ENCODE measurements at regions not wholly inside any gene's neighbourhood (a gene's known extent, or its start where the extent isn't known, plus 50 kb on each side); places are given as distances from the start of the nearest gene placed in this dataset.

GRCh38 chr12:85642288-85642687 lies 193.9 kb downstream of the RASSF9 start:
- DNase-seq: no peak

- DNase-seq: no peak
Observed at GRCh38 chr12:85642808-85643207, 193.4 kb downstream of the RASSF9 start.

GRCh38 chr12:85644508-85644907 lies 191.7 kb downstream of the RASSF9 start:
- DNase-seq: no peak

- DNase-seq: no peak
Observed at GRCh38 chr12:85653731-85654455, 182.3 kb downstream of the RASSF9 start.

DNA sequence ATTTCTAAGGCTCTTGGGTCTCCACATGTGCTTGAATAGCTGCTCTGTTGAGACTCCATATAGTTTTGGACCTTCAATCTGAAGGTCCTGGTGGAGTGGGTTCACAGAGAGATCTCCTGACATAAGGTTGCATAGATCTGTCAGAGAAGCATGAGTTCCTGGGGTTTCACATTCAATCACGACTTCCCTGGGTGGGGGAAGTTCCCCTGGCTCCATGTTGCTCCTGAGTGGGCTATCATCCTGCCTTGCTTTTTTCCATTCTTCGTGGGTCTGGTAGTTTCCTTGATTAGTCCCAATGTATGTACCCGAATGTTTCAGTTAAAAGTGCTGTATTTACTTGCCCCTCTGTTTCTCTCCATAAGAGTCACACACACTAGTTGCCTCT lies 181.8 kb downstream of the RASSF9 start:
- DNase-seq: no peak

GRCh38 chr12:85656561-85656960 lies 179.6 kb downstream of the RASSF9 start:
- DNase-seq: no peak

GRCh38 chr12:85657251-85657650 lies 179.0 kb downstream of the RASSF9 start:
- no peak for DNase-seq

DNA sequence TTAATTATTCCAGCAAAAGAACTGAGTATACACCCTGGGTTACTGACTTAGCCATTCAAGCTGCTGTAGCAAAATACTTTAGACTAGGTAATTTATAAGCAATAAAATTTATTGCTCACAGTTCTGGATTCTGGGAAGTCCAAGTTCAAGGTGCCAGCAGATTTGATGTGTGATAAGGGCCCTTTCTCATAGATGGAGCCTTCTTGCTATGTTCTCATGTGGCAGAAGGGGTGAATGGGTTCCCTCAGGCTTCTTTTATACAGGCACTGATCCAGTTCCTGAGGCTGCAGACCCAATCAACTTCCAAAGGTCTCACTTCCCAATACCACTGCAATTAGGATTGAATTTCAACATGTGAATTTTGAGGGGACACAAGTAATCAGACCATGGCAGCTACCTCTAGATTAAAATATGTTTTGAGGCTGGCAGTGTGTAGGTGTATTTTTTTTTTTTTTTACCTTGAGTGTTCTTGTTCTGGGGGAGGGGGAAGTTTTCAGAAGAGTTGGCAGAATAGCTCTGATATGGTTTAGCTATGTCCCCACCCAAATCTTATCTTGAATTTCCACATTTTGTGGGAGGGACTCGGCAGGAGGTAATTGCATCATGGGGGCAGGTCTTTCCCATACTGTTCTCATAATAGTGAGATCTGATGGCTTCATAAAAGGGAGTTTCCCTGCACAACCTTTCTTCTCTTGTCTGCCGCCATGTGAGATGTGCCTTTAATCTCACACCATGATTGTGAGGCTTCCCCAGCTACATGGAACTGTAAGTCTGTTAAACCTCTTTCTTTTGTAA lies 178.2 kb downstream of the RASSF9 start:
- no peak for DNase-seq

DNA sequence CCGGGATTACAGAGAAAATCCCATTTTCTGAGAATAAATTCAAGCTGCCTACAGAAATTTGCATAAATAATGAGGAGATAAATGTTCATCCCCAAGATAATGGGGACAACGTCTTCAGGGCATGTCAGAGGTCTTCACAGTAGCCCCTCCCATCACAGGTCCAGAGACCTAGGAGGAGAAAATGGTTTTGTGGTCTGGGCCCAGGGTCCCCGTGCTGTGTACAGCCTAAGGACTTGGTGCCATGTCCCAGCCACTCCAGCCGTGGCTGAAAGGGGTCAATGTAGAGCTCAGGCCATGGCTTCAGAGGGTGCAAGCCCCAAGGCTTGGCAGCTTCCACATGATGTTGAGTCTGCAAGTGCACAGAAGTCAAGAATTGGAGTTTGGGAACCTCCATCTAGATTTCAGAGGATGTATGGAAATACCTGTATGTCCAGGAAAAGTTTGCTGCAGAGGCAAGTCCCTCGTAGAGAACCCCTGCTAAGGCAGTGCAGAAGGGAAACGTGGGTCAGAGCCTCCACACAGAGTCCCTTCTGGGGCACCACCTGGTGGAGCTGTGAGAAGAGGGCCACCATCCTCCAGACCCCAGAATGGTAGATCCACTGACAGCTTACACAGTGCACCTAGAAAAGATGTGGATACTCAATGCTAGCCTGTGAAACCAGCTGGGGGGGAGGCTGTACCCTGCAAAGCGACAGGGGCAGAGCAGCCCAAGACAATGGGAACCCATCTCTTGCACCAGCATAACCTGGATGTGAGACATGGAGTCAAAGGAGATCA lies 176.3 kb downstream of the RASSF9 start:
- DNase-seq: no peak

DNA sequence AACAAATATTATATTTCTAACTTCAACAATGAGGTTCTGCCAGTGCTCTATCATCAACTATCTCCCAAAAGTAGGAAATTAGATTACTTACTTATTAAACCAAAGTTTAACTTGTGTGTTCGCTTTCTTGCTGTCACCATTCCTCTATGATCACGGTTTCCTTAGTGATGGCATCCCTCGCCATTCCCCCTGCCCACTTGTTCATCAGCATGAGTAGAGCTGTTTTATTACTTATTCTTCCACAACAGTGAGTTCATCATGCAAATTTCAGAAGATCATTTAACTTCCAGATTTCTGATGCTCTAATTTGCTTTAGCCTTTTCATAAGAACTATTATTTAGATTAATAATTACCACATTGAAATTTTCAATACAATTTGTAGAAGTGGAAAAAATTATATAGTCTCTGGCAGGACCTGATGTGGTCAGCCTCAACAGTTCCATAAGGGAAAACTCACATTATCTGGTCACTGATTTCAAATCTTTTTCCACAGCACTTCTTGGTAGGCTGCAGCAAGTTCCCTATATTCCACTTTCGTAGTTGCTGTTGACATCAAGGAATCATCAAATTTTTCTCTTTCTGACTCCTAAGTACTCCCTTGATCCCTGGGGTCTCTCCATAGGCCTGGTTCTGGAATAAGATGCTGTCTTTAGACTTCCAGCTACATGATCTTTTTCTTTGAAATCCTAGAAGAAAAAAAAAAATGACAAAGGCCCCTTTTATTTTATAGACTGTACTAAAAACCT lies 174.6 kb downstream of the RASSF9 start:
- DNase-seq: no peak

DNA sequence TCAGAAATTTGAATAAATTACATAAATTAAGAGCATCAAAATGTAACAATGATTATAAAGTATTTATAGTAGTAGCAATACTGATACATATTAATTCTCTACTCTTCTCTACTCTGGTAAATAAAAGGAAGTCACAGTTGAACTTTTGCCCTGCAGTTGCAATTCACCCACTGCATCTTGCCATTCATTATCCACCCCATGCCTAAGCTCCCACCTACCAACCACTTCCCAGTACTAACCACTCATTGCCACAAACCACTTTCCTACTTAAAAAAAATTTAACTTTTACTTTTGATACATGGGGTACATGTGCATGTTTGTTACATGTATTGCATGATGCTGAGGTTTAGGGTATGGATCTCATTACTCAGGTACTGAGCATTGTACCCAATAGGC lies 174.0 kb downstream of the RASSF9 start:
- DNase-seq: no peak

- DNase-seq: no peak
Observed at GRCh38 chr12:85663631-85664030, 172.6 kb downstream of the RASSF9 start.

GRCh38 chr12:85664429-85664828 lies 171.8 kb downstream of the RASSF9 start:
- no peak for DNase-seq

- no peak for DNase-seq
Observed at GRCh38 chr12:85669911-85670310, 166.3 kb downstream of the RASSF9 start.

DNA sequence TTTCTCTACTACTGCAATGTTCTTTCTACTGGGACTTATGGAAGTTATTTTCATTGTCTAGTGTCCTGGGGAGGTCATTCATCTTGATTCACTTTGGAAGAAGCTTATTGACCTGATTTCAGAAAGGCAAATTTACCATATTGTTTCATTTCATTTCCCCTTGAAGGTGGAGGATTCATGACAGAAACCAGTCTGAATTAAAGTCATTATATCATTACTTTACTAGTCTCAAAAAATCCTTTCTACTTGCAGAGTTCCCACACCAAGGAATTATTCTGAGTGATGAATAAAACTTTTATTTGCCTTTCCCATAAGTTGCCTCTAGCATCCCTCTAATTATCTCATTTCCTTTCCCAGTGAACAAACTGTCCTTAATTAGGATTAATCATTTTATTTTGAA lies 163.8 kb downstream of the RASSF9 start:
- DNase-seq: no peak

- no peak for DNase-seq
Observed at GRCh38 chr12:85673921-85674420, 162.2 kb downstream of the RASSF9 start.

- no peak for DNase-seq
Observed at GRCh38 chr12:85676816-85677749, 159.1 kb downstream of the RASSF9 start.

DNA sequence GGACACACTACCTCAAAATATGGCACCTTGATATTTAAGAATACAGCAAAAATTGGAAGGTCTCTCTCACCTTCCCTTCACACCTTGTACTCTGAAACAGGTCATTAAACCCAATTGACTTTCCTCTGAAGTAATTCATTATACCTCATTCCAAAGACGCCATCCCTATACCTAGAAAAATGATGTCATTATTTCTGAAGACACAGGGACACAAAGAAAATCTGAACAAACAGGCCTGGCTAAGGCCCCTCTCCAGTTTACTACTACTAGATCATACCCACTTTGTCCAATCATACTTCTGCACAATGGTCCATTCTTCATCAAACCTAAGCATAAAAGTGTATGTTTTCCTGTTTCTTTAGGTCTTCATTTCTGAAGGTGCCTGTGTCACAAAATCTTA lies 156.9 kb downstream of the RASSF9 start:
- no peak for DNase-seq

DNA sequence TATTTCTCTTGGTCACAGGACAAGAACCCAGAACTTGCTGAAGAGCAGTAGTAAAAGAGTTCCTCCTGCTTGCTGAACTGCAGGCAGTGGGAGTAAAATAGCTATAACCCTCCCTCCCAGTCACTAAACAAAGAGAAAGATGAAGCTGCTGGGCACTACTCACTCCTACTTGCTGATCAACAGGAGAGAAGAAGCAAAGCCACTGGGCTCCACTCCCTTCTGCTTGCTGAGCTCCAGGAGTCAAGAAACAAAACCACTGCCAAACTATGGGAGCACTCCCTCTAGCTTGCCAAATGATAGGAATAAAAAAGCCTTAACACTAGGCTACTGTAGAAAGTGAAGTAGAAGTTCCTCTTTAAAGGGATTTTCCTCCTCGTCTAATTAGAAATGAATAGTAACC lies 155.3 kb downstream of the RASSF9 start:
- DNase-seq: no peak

DNA sequence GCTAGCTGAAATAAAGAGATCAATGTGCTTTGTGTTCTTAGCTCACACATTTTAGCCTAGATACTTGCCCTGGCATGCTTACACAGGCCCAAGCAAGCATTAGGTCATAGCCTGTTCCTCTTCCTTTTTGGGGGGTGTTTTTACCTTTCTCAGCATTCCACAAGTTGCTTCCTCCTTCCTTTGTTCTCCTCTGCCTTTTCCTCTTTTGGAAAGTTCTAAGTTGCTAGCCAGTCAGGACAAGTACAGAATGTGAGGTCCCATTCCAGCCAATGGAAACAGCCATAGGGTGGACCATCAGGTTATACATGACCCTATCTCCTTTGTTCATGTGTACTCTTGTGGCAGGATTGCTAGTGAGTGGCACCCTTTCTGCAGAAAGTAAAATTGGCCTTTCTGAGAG lies 154.9 kb downstream of the RASSF9 start:
- DNase-seq: no peak

DNA sequence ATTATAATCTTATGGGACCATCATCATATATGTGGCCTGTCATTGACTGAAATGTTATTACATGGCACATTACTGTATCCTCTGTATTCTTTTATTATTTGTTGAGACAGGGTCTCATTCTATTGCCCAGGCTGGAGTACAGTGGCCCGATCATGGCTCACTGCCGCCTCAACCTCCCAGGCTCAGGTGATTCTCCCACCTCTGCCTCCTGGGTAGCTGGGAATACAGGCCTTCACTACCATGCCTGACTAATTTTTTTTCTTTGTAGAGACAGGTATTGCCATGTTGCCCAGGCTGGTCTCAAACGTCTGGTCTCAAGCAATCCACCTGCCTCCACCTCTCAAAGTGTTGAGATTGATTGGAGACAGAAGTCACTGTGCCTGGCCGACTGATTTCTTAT lies 153.2 kb downstream of the RASSF9 start:
- DNase-seq: no peak

DNA sequence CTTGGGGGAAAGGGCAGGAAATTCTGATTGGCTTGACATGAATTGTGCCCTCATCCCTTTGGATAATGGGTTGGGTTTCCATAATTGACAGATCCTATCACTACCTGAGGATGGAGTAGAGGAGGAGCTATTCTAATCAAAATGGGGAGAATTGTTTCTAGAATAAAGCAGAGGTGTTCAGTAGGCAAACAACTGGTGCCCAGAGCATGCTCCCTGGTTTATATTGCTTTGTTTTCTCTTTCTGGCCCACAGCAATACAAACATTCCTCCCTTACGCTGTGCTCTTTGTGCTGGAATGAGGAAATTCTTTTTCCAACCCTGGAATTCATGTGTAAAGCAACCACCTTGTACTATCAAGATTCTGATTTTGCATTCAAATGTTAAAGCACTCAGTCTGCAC lies 147.4 kb downstream of the RASSF9 start:
- DNase-seq: no peak
